Gastrocnemius medialis (tissue), 4 donors: ENCODE measurements at regions not wholly inside any gene's neighbourhood (a gene's known extent, or its start where the extent isn't known, plus 50 kb on each side); places are given as distances from the start of the nearest gene placed in this dataset.

Source experiments
- POLR2A ChIP-seq, 2 donors: fragments of 450-650 bp; IDR thresholded peaks; one replicate each; pipeline ENCODE4 v1.6.1; 2017; ENCODE audit warnings: antibody characterized with exemption in 2 of 2, mild to moderate bottlenecking in 2 of 2, moderate library complexity in 2 of 2
- TF ChIP-seq, protein P1 (sequence below), 5 experiments: fragments of 450-650 bp in 3 of 5; fragments of 200-600 bp in 2 of 5; sonication (generic) in 2 of 5; IDR thresholded peaks in 4 of 5; conservative IDR thresholded peaks in 1 of 5; 1 replicate in 4 of 5; 2 replicates in 1 of 5; pipeline ENCODE4 v1.5.1; 2016 to 2019; ENCODE audit warnings: antibody characterized with exemption in 5 of 5, mild to moderate bottlenecking in 3 of 5, moderate library complexity in 3 of 5

DNA sequence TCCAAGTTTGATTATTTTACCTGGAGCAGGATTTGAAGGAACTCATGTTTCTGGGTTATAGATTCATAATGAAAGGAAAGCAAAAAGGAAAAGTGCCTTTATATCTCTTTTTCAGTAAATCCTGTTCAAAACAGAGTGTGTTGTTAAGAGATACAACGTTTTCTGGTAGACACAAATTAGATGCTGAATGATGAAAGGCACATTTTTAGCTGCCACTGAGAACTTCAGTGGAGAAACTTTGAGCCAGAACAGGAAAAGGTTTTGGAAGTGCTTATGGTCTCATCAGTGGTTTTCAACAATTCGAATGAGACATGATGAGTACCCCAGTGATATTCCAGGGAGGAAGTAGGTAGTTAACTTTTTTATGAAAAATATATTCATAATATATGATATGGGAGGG is 338.0 kb upstream of the C1orf87 start:
- TF ChIP-seq, protein P1, sequence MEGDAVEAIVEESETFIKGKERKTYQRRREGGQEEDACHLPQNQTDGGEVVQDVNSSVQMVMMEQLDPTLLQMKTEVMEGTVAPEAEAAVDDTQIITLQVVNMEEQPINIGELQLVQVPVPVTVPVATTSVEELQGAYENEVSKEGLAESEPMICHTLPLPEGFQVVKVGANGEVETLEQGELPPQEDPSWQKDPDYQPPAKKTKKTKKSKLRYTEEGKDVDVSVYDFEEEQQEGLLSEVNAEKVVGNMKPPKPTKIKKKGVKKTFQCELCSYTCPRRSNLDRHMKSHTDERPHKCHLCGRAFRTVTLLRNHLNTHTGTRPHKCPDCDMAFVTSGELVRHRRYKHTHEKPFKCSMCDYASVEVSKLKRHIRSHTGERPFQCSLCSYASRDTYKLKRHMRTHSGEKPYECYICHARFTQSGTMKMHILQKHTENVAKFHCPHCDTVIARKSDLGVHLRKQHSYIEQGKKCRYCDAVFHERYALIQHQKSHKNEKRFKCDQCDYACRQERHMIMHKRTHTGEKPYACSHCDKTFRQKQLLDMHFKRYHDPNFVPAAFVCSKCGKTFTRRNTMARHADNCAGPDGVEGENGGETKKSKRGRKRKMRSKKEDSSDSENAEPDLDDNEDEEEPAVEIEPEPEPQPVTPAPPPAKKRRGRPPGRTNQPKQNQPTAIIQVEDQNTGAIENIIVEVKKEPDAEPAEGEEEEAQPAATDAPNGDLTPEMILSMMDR (IDR thresholded peaks at IDR 0.05 in 4 of 5, conservative IDR thresholded peaks at IDR 0.05 in 1 of 5) = no peak
- no peak for TF ChIP-seq POLR2A (IDR thresholded peaks at IDR 0.05)
